ENCODE measurements at regions not wholly inside any gene's neighbourhood (a gene's known extent, or its start where the extent isn't known, plus 50 kb on each side); places are given as distances from the start of the nearest gene placed in this dataset. TPM values are rescaled to one million over a fixed set of nuclear protein-coding genes. Genes with fewer than 3 reads are reported as not detected.
"Not testable (repeated sequence)": the region's sequence is repeated elsewhere in the genome, so short reads cannot be mapped to it uniquely, and the experiment has no call there.

DNA sequence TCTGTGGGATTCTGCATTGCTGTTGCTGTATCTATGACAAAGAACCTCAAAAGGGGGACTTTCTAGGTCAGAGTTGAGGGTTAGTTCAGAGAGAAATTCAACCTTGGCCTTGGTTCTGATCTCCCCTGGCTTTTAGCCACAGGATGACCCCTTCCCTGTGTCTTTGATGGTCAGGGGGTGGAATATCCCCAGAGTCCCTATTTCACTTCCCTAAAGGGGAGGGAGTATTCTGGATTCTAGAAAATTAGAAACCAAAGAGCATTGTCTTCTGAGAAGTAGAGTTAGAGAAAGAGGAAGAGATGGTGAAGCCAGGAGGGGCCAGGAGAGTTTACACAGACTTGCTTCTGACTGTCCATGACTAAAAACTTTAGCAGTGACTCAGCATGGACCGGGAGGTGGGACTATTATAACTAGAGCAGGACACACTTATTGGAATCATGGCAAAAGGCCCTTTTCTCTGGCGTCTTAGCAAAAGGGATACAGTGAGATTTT is 56.2 kb upstream of the LPAR1 start:
- H3K4me3 Mint-ChIP-seq (ENCODE audit: low read depth), result no peak overlapping the region
- H3K27ac Mint-ChIP-seq, result no peak overlapping the region
- TF ChIP-seq, protein P1, sequence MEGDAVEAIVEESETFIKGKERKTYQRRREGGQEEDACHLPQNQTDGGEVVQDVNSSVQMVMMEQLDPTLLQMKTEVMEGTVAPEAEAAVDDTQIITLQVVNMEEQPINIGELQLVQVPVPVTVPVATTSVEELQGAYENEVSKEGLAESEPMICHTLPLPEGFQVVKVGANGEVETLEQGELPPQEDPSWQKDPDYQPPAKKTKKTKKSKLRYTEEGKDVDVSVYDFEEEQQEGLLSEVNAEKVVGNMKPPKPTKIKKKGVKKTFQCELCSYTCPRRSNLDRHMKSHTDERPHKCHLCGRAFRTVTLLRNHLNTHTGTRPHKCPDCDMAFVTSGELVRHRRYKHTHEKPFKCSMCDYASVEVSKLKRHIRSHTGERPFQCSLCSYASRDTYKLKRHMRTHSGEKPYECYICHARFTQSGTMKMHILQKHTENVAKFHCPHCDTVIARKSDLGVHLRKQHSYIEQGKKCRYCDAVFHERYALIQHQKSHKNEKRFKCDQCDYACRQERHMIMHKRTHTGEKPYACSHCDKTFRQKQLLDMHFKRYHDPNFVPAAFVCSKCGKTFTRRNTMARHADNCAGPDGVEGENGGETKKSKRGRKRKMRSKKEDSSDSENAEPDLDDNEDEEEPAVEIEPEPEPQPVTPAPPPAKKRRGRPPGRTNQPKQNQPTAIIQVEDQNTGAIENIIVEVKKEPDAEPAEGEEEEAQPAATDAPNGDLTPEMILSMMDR (IDR thresholded peaks at IDR 0.05; ENCODE audit: unreplicated experiment), result no peak
- peaks cover 8% of the 10 kb centered on the region for H3K4me1 Mint-ChIP-seq (ENCODE audit: low read depth)
- H3K36me3 Mint-ChIP-seq (ENCODE audit: insufficient read depth), result no peaks in the 10 kb centered on the region
- H3K9me3 Mint-ChIP-seq (ENCODE audit: low read depth), result no peaks in the 10 kb centered on the region
- no peak for DNase-seq (ENCODE audit: low spot score, unreplicated experiment)
- H3K27me3 Mint-ChIP-seq, result peaks cover 16% of the 10 kb centered on the region

DNA sequence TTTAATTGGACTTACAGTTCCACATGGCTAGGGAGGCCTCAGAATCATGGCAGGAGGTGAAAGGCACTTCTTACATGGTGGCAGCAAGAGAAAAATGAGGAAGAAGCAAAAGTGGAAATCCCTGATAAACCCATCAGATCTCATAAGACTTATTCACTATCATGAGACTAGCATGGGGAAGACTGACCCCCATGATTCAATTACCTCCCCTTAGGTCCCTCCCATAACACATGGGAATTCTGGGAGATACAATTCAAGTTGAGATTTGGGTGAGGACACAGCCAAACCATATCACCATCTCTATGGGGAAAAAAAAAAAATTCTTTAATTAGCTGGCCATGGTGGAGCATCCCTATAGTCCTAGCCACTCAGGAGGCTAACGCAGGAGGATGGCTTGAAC is 53.9 kb upstream of the LPAR1 start:
- H3K4me3 Mint-ChIP-seq (ENCODE audit: low read depth); DNase-seq (ENCODE audit: low spot score, unreplicated experiment); H3K27ac Mint-ChIP-seq; H3K4me1 Mint-ChIP-seq (ENCODE audit: low read depth); H3K9me3 Mint-ChIP-seq (ENCODE audit: low read depth); H3K36me3 Mint-ChIP-seq (ENCODE audit: insufficient read depth): not testable (repeated sequence)
- peaks cover 16% of the 10 kb centered on the region for H3K27me3 Mint-ChIP-seq

Small RNA genes lying in the stretch of these regions (microRNA-seq; reads per million reads assigned to microRNA genes)
- not detected for gene MIR7702 (ENCODE audit: borderline number of aligned reads, unreplicated experiment)
